ENCODE measurements at regions not wholly inside any gene's neighbourhood (a gene's known extent, or its start where the extent isn't known, plus 50 kb on each side); places are given as distances from the start of the nearest gene placed in this dataset.

DNA sequence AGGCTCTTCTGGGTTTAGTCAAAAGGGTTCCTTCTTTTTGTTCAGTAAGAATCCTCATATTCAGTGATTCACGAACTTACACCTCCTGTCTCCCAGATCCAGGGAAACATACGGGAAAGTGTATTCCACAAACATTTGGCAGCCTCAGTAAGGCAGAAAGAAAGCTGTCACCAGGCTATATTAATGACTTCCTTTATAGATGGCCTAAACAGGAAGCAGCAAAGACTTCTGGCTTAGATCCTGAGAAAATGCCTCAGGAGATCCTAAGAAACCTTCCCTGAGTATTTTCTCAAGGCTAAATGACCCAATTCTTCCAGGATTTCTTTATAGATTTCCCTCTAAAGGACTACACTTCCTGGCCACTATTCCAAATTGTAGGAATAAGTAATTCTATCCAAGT, 1995.5 kb upstream of the CELF4 start:
- no peak overlapping the region for H2BK5ac ChIP-seq (ENCODE audit: low read depth, low read length)
- H3K4ac ChIP-seq (replicated peaks; ENCODE audit: insufficient read length, low read depth, low read length) = no peak overlapping the region
- no peak overlapping the region for H2BK20ac ChIP-seq (ENCODE audit: low read length)
- no peaks in the 10 kb centered on the region for H3K36me3 ChIP-seq (ENCODE audit: control insufficient read depth in 2 of 4, insufficient read depth in 4 of 4, low read length in 3 of 4)
- H3K4me1 ChIP-seq (replicated peaks in 1 of 4; ENCODE audit: control insufficient read depth in 3 of 4, insufficient read depth in 4 of 4, low read length in 3 of 4) = no peaks in the 10 kb centered on the region; a peak in 1 of 7 replicates
- DNase-seq (ENCODE audit: low read depth in 1 of 2, low spot score in 2 of 2) (no peak), FAIRE-seq (no peak)
- no peaks in the 10 kb centered on the region; a peak in 1 of 4 replicates for H3K9me3 ChIP-seq (ENCODE audit: insufficient read depth in 2 of 2, low read depth in 1 of 2, low read length in 1 of 2)
- H3K79me2 ChIP-seq (ENCODE audit: control insufficient read depth in 1 of 2, insufficient read depth in 2 of 2, low read length in 2 of 2) = no peaks in the 10 kb centered on the region; a peak in 1 of 4 replicates
- no peak overlapping the region for H2AFZ ChIP-seq (ENCODE audit: low read length)
- no peak overlapping the region for H4K91ac ChIP-seq (replicated peaks; ENCODE audit: insufficient read length, low read length)
- H4K5ac ChIP-seq (ENCODE audit: insufficient read length, low read depth, low read length) = no peak overlapping the region
- no peak overlapping the region for H3K4me2 ChIP-seq (ENCODE audit: insufficient read depth in 1 of 2, low read depth in 2 of 2, low read length in 2 of 2)
- no peak overlapping the region for H3K23ac ChIP-seq (ENCODE audit: insufficient read length)
- WGBS, 2 experiments (ENCODE audit: extremely low coverage in 1 of 2, insufficient coverage in 1 of 2, insufficient read length in 1 of 2, insufficient replicate concordance in 2 of 2, low coverage in 1 of 2, low lambda C conversion rate in 2 of 2, missing lambda C conversion rate in 1 of 2) = 90% methylated on average over 2 of the region's 2 CpGs; no CpG with 5 or more reads in 1 of the 2 experiments
- no peak overlapping the region for H2BK15ac ChIP-seq (ENCODE audit: low read length)
- no peak overlapping the region for H3K18ac ChIP-seq (ENCODE audit: extremely low read depth, low read length)
- no peak overlapping the region for H3K27ac ChIP-seq (ENCODE audit: low read depth, low read length)
- no peak for TF ChIP-seq SP4 (IDR thresholded peaks at IDR 0.05; ENCODE audit: low read length)
- TF ChIP-seq PHF8 (conservative IDR thresholded peaks at IDR 0.05; ENCODE audit: low read depth, low read length) = no peak
- TF ChIP-seq TBP (IDR thresholded peaks at IDR 0.05; ENCODE audit: low read depth, low read length) = no peak
- no peak for TF ChIP-seq CBX8 (IDR thresholded peaks at IDR 0.05; ENCODE audit: borderline replicate concordance, low read depth, low read length)
- no peak for TF ChIP-seq NANOG (IDR thresholded peaks at IDR 0.05; ENCODE audit: insufficient read depth, low read depth, low read length, poor library complexity, severe bottlenecking)
- no peak for TF ChIP-seq GTF2F1 (IDR thresholded peaks at IDR 0.05; ENCODE audit: borderline replicate concordance, low read depth, low read length)
- TF ChIP-seq EZH2 (IDR thresholded peaks at IDR 0.05; ENCODE audit: low read depth, low read length, severe bottlenecking) = no peak
- TF ChIP-seq SAP30 (IDR thresholded peaks at IDR 0.05; ENCODE audit: insufficient read depth, insufficient replicate concordance, low read length) = no peak
- peaks cover 0 to 1% (median 0%) of the 10 kb centered on the region in 4 experiments; a peak in 1 of 7 replicates for H3K27me3 ChIP-seq (replicated peaks in 1 of 4; ENCODE audit: control insufficient read depth in 3 of 4, extremely low read depth in 1 of 4, insufficient read depth in 3 of 4, low read length in 3 of 4)
- H4K8ac ChIP-seq (ENCODE audit: extremely low read depth, insufficient read depth, low read length) = no peak overlapping the region
- no peaks in the 10 kb centered on the region for H3K79me1 ChIP-seq (ENCODE audit: low read depth, low read length)
- no peaks in the 10 kb centered on the region for H3K23me2 ChIP-seq (ENCODE audit: low read depth, low read length)
- H3K56ac ChIP-seq (replicated peaks; ENCODE audit: insufficient read length, low read depth, low read length) = no peak overlapping the region
- POLR2A ChIA-PET (ENCODE audit: partially characterized antibody) = no interaction called here
- no peak overlapping the region for H2AK5ac ChIP-seq (ENCODE audit: low read depth, low read length)
- CTCF ChIA-PET (ENCODE audit: partially characterized antibody) = no interaction called here
- no peak overlapping the region for H2BK120ac ChIP-seq (replicated peaks; ENCODE audit: low read depth, low read length)
- H3K14ac ChIP-seq (ENCODE audit: insufficient read length) = no peak overlapping the region
- no peaks in the 10 kb centered on the region for H4K20me1 ChIP-seq (replicated peaks in 1 of 2; ENCODE audit: control insufficient read depth in 1 of 2, insufficient read depth in 2 of 2, low read length in 2 of 2)
- H2BK12ac ChIP-seq (ENCODE audit: low read depth, low read length) = no peak overlapping the region
- H3K9ac ChIP-seq (replicated peaks in 1 of 4; ENCODE audit: extremely low read depth in 1 of 4, low read depth in 3 of 4, low read length in 3 of 4) = no peak overlapping the region
- H3K4me3 ChIP-seq (ENCODE audit: extremely low read depth in 1 of 4, insufficient read depth in 2 of 4, low read depth in 3 of 4, low read length in 4 of 4) = no peak overlapping the region

Data from H1 (cell line).